PC-3 (cell line): ENCODE measurements at regions not wholly inside any gene's neighbourhood (a gene's known extent, or its start where the extent isn't known, plus 50 kb on each side); places are given as distances from the start of the nearest gene placed in this dataset.

Experiments
- ATAC-seq: fragments of 200-7000 bp; cut with Tn5 transposase; 2 replicates; pipeline ENCODE4 v1.9.1; 2020; ENCODE audit warnings: mild to moderate bottlenecking, moderate library complexity
- BruUV-seq: library from RNA; stranded (reverse); fragments of 400-500 nt; replicated peaks from 2 replicates; lab custom pipeline; 2021; lab: Mats Ljungman, UMichigan
- CTCF ChIA-PET: fragments of 300-600 bp; sonication (Branson Sonifier 250); formaldehyde crosslinking; loops from one replicate; lab custom pipeline; 2022; ENCODE audit warnings: antibody characterized with exemption; lab: Charles Lee
- POLR2A ChIA-PET: fragments of 300-600 bp; sonication (Branson Sonifier 250); formaldehyde crosslinking; loops from one replicate; lab custom pipeline; 2022; ENCODE audit warnings: antibody characterized with exemption; ENCODE audit not compliant: unreplicated experiment; lab: Charles Lee
- DNase-seq: peaks from one replicate; pipeline ENCODE4 v3.0.0-alpha.2; 2015
- H2AFZ ChIP-seq: fragments of 300-600 bp; sonication (generic); 2 replicates; pipeline ENCODE4 v1.6.0; 2016; ENCODE audit warnings: antibody characterized with exemption, low read length
- H3F3A ChIP-seq: fragments of 300-600 bp; sonication (generic); one replicate; pipeline ENCODE4 v1.6.0; 2017; ENCODE audit warnings: antibody characterized with exemption, low read length, control low read depth, mild to moderate bottlenecking; ENCODE audit not compliant: unreplicated experiment
- H3K27ac ChIP-seq: fragments of 300-600 bp; sonication (generic); 2 replicates; pipeline ENCODE4 v1.5.1; 2016; ENCODE audit warnings: mild to moderate bottlenecking, low read length
- H3K27me3 ChIP-seq: fragments of 300-600 bp; sonication (generic); 2 replicates; pipeline ENCODE4 v1.6.1; 2016; ENCODE audit warnings: low read length, mixed read lengths
- H3K36me3 ChIP-seq: fragments of 300-600 bp; sonication (generic); 2 replicates; pipeline ENCODE4 v1.6.1; 2016; ENCODE audit warnings: low read depth, mixed run types, low read length, mixed read lengths
- H3K4me1 ChIP-seq: fragments of 300-600 bp; sonication (generic); 2 replicates; pipeline ENCODE4 v1.5.1; 2016; ENCODE audit warnings: low read length; ENCODE audit not compliant: insufficient read depth
- H3K4me2 ChIP-seq: fragments of 300-600 bp; sonication (generic); 2 replicates; pipeline ENCODE4 v1.6.0; 2016; ENCODE audit warnings: low read length
- H3K4me3 ChIP-seq: fragments of 300-600 bp; sonication (generic); 2 replicates; pipeline ENCODE4 v1.5.1; 2016; ENCODE audit warnings: mild to moderate bottlenecking, low read length, mixed read lengths
- H3K79me2 ChIP-seq: fragments of 300-600 bp; sonication (generic); 2 replicates; pipeline ENCODE4 v1.6.1; 2017; ENCODE audit warnings: low read length, mixed read lengths
- H3K9ac ChIP-seq: fragments of 300-600 bp; sonication (generic); 2 replicates; pipeline ENCODE4 v1.6.0; 2016; ENCODE audit warnings: mild to moderate bottlenecking, low read length
- H3K9me2 ChIP-seq: fragments of 300-600 bp; sonication (generic); replicated peaks from 2 replicates; pipeline ENCODE4 v1.6.1; 2016; ENCODE audit warnings: mixed run types, low read length, mixed read lengths
- H3K9me3 ChIP-seq: fragments of 300-600 bp; sonication (generic); 2 replicates; pipeline ENCODE4 v1.6.1; 2016; ENCODE audit warnings: low read length, mixed read lengths
- H4K20me1 ChIP-seq: fragments of 300-600 bp; sonication (generic); 2 replicates; pipeline ENCODE4 v1.6.1; 2016; ENCODE audit warnings: low read length, mixed read lengths
- CTCF ChIP-seq: fragments of 300-600 bp; sonication (generic); conservative IDR thresholded peaks from 2 replicates; pipeline ENCODE4 v1.5.1; 2017; ENCODE audit warnings: antibody characterized with exemption, low read depth, mild to moderate bottlenecking, low read length
- EZH2 ChIP-seq: fragments of 300-600 bp; sonication (generic); IDR thresholded peaks from one replicate; pipeline ENCODE4 v1.6.1; 2017; ENCODE audit warnings: antibody characterized with exemption, mild to moderate bottlenecking, low read length; ENCODE audit not compliant: unreplicated experiment
- EZH2phosphoT487 ChIP-seq: fragments of 300-600 bp; sonication (generic); IDR thresholded peaks from 2 replicates; pipeline ENCODE4 v1.6.1; 2018; ENCODE audit warnings: mild to moderate bottlenecking, antibody characterized with exemption, low read length, borderline replicate concordance
- intact Hi-C: fragments of 100-400 bp; cut with micrococcal nuclease; formaldehyde crosslinking; loops from 2 replicates; pipeline ENCODE4 v1.9.0; 2023

GRCh38 chr1:117779364-117779763, 150.1 kb downstream of the GDAP2 start:
- Histone ChIP-seq H3K9me2 (no peaks in the 10 kb centered on the region), H3K36me3 (no peaks in the 10 kb centered on the region), H3K27me3 (no peaks in the 10 kb centered on the region), H3K4me2 (no peak overlapping the region), H3K9ac (no peak overlapping the region), H3F3A (no peaks in the 10 kb centered on the region), H3K79me2 (no peaks in the 10 kb centered on the region), H2AFZ (no peak overlapping the region), H3K9me3 (no peaks in the 10 kb centered on the region), H3K4me3 (no peak overlapping the region), H3K4me1 (no peaks in the 10 kb centered on the region), H4K20me1 (no peaks in the 10 kb centered on the region), H3K27ac (no peak overlapping the region)
- DNase-seq: no peak
- ATAC-seq: no peak
- ChIA-PET CTCF (no interaction called here), POLR2A (no interaction called here)
- no peak for TF ChIP-seq EZH2
- no peak for TF ChIP-seq EZH2phosphoT487
- no peak for TF ChIP-seq CTCF
- no TSS peak for BruUV-seq
- intact Hi-C loops: no loop called here

GRCh38 chr1:117780687-117781475, 148.5 kb downstream of the GDAP2 start:
- Histone ChIP-seq H3K9me3 (no peaks in the 10 kb centered on the region), H4K20me1 (no peaks in the 10 kb centered on the region), H2AFZ (no peak overlapping the region), H3K4me3 (no peak overlapping the region), H3F3A (no peaks in the 10 kb centered on the region), H3K9ac (no peak overlapping the region), H3K27ac (no peak overlapping the region), H3K36me3 (no peaks in the 10 kb centered on the region), H3K9me2 (no peaks in the 10 kb centered on the region), H3K4me1 (no peaks in the 10 kb centered on the region), H3K79me2 (no peaks in the 10 kb centered on the region), H3K27me3 (no peaks in the 10 kb centered on the region), H3K4me2 (no peak overlapping the region)
- TF ChIP-seq CTCF (no peak), EZH2 (no peak), EZH2phosphoT487 (no peak)
- intact Hi-C loops: no loop called here
- ChIA-PET CTCF (no interaction called here), POLR2A (interaction anchor here (0.5 kb wide), 1 partner anchor 475 kb away, joined by 10 read pairs; no protein-coding TSS in a partner anchor)
- no peak for ATAC-seq
- no peak for DNase-seq
- no TSS peak for BruUV-seq

- H3K79me2 ChIP-seq: no peaks in the 10 kb centered on the region
- H3K9me2 ChIP-seq: no peaks in the 10 kb centered on the region
- no peaks in the 10 kb centered on the region for H3F3A ChIP-seq
- intact Hi-C loops: no loop called here
- ChIA-PET POLR2A (no interaction called here), CTCF (no interaction called here)
- DNase-seq (no peak), ATAC-seq (no peak)
- no peak overlapping the region for H3K4me3 ChIP-seq
- no peak for TF ChIP-seq EZH2
- no peaks in the 10 kb centered on the region for H3K27me3 ChIP-seq
- no peaks in the 10 kb centered on the region for H3K4me1 ChIP-seq
- no peak overlapping the region for H3K4me2 ChIP-seq
- no peak overlapping the region for H3K9ac ChIP-seq
- no peaks in the 10 kb centered on the region for H4K20me1 ChIP-seq
- BruUV-seq: no TSS peak
- H3K27ac ChIP-seq: no peak overlapping the region
- H3K9me3 ChIP-seq: no peaks in the 10 kb centered on the region
- no peaks in the 10 kb centered on the region for H3K36me3 ChIP-seq
- H2AFZ ChIP-seq: no peak overlapping the region
Observed at GRCh38 chr1:117782056-117782455, 147.4 kb downstream of the GDAP2 start.
